ENCODE measurements at regions not wholly inside any gene's neighbourhood (a gene's known extent, or its start where the extent isn't known, plus 50 kb on each side); places are given as distances from the start of the nearest gene placed in this dataset.
"Not testable (repeated sequence)": the region's sequence is repeated elsewhere in the genome, so short reads cannot be mapped to it uniquely, and the experiment has no call there.

GRCh38 chr3:21898316-21898715 lies 147.3 kb upstream of the ZNF385D start:
- no peak for DNase-seq

- DNase-seq: no peak
These were observed 150.5 kb upstream of the ZNF385D start for GRCh38 chr3:21901484-21901883.

- DNase-seq: peak; percentile 4
These were observed 151.9 kb upstream of the ZNF385D start for GRCh38 chr3:21902956-21903355.

DNA sequence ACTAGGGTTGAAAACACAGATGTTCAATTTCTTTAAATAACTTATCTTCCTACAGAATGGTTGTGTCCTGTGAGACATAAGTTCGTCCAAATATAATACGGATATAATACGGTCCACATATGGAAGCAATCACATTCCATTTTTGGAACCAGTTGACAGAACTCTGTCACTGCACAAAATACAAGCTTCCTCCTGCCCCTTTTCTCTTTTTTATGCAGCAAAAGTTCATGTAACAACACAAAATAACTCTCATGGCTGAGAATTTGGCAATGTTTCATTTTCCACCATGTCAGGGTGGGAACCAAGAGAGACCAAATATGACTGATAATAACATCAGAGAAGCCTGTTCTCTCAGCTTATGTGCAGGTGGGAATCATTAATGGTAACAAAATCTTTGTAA lies 158.1 kb upstream of the ZNF385D start:
- no peak for DNase-seq

GRCh38 chr3:21912711-21913110 lies 161.7 kb upstream of the ZNF385D start:
- no peak for DNase-seq

DNA sequence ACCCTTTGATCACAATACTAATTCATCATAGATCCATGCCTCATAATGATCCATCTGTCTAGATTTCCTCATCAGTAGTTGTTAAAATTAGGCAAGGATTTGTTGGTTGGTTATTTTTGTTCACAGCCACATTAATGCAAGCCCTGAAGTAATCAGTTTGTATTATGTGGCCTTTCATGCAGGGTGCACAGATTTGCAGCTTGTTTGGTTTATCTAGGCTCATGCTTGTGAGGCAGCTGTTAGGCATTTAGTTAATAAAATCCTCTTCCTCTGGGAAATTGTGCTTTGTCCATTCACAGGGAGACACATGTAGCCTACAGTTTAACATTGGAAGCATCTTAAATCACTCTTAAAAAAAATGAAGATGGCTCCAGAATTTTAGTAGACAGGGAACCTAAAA lies 162.8 kb upstream of the ZNF385D start:
- DNase-seq: peak; percentile 9

DNA sequence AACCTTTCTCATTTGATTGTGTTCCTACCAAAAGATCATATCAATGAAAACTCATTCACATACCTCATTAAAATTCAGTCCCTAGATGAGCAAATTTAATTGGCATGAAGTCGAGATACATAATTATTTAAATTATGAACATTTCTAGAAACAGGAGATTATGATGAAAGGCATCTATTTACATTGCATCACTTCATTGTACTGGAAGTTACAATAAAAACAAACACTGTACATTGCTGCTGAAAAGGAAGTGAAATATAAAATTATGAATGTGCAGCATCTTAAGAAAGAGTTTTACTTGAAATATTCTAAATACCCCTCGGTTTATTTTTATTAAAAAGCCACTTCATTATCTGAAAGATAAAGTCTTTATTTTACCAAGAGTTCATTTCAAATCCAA lies 163.4 kb upstream of the ZNF385D start:
- peak; percentile 2 for DNase-seq

- DNase-seq: no peak
These were observed 168.4 kb upstream of the ZNF385D start for GRCh38 chr3:21919383-21919782.

DNA sequence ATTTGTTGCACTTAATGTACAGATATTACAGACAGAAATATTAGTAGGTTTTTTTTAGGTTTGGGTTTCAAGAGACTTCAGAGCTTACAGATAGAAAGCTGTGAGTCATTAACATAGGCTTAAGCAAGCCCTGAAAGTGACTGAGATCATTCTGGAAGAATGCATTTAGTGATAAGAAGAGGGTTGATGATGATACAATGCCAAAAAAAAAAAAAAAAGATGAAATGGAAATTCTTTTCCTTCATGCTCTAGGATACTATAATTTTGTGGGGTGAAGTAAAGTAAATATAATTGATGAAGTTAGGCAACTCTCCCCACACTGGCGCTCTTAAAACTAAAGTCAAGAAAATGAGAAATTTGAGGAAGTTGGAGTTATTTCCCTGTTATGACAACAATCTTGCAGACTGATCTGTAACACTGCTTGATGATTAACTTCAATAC lies 169.4 kb upstream of the ZNF385D start:
- no peak for DNase-seq

- DNase-seq: not testable (repeated sequence)
These were observed 172.1 kb upstream of the ZNF385D start for GRCh38 chr3:21923156-21923555.

- no peak for DNase-seq
These were observed 176.3 kb upstream of the ZNF385D start for GRCh38 chr3:21927261-21927660.

GRCh38 chr3:21934591-21934990 lies 183.6 kb upstream of the ZNF385D start:
- no peak for DNase-seq

DNA sequence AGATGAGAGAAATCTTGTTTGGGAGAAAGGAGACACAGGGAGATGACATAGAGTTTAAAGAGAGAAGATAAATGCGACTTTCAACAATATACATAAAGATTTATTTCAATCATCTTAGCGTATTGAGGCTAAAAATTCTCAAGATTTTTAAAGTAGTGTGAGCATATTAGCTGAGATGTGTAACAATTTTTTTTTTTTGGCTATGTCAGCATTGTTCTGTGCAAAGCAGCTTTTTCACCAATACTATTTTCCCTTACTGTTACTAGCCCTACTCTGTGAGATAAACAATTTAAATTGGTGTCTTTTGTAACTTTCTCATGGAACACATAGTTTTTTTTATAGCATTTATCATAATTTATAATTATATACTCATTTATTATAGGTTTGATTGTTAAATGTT lies 185.2 kb upstream of the ZNF385D start:
- DNase-seq: no peak

DNA sequence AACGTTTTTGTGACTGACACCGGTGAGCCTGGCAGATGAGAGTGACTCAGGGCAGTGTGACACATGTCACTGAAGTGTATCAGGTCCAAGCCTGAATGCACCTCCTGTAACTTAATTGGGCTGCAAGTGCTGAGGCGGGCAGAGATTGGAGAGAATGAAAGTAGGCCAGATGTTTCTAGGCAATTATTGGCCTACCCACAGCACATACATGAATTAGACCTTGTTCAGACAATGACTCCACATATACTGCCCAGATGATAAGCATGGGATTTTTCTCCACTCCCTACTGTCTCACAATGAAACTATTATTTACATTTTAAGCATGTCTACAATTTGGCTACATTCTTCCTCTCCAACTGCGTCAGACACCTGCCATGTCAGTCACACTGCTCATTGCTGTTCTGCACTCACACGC lies 187.3 kb upstream of the ZNF385D start:
- DNase-seq: peak; percentile 49

DNA sequence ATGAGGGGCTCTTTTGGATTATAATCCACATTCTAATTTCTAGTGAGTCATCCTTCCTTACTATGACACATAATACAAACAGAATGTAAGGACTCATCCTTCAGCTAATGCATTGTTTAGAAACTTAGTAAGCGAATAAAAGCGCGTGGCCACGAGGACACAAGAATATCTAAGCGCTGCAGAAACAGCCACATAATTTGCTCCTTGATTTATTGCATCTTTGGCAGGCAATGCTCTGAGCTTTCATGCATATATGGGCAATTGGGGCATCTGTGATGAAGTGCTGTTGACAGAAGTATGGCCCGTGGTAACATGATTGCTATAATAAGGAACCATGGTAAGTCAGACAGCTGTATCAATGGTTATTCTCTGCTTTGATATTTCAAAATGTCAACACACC lies 191.3 kb upstream of the ZNF385D start:
- peak; percentile 76 for DNase-seq

GRCh38 chr3:21944251-21944650 lies 193.2 kb upstream of the ZNF385D start:
- DNase-seq: peak; percentile 22

GRCh38 chr3:21952856-21953255 lies 201.8 kb upstream of the ZNF385D start:
- DNase-seq: no peak

GRCh38 chr3:21954709-21955108 lies 203.7 kb upstream of the ZNF385D start:
- no peak for DNase-seq

DNA sequence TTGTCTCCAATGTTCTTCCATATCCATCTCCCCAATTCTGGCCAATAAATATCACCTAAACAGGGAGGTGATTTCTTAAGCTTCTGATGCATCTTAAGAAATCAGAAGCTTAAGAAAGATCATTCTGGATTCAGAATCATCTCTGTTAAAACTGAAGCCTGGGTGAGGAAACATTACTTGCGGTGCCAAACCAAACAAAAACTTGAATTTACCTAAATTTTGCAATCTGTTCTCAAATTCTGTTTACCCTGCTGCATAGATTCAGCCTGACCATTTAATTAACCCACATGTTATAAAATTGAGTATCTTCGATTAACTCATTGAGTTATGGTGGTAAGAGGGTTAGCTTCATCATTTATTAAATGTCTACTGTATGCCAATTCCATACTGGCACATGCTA lies 204.4 kb upstream of the ZNF385D start:
- DNase-seq: no peak

DNA sequence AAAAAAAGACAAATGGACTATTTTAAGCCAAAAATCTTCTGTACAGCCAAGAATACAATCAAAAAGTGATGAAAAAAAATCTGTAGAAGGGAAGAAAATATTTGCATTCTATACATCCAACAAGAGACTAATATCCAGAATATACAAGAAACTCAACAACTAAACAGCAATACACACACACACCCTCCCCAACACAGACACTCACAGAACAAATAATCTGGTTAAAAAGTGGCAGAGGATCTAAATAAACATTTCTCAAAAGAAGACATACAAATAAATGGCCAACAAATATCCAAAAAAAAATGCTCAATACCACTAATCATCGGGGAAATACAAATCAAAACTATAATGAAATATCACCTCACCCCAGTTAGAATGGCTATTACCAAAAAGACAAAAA lies 209.0 kb upstream of the ZNF385D start:
- DNase-seq: no peak

- DNase-seq: peak; percentile 15
These were observed 211.4 kb upstream of the ZNF385D start for GRCh38 chr3:21962456-21962855.

DNA sequence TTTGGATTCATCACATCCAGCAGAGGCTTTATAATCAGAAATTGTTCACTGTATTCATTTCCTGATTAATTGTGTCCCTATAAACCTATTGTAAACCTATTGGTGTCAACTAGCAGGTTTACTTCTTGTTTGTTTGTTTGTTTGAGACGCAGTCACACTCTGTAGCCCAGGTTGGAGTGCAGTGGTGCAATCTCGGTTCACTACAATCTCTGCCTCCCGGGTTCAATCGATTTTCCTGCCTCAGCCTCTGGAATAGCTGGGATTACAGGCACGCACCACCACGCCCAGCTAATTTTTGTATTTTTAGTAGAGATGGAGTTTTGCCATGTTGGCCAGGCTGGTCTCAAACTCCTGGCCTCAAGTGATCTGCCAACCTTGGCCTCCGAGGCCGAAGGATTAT lies 215.4 kb upstream of the ZNF385D start:
- not testable (repeated sequence) for DNase-seq

DNA sequence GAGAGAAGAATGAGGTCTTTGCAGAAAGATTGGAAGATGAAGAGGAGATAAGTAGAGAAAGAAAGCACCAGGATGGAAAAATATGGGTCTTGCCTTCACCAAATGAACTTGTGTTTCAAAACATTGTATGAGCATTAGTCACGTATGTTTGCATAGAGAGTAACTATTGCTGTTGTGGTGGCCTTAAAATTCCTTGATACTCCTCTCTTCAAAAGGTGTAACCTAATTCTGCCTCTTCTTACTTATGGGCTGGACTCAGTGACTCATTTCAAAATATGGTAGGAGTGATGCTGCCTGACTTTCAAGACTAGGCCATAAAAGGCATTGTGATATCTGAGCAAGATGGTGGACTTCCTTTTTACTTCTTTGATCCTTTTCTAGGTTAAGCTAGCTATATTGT lies 228.7 kb upstream of the ZNF385D start:
- DNase-seq: no peak

DNA sequence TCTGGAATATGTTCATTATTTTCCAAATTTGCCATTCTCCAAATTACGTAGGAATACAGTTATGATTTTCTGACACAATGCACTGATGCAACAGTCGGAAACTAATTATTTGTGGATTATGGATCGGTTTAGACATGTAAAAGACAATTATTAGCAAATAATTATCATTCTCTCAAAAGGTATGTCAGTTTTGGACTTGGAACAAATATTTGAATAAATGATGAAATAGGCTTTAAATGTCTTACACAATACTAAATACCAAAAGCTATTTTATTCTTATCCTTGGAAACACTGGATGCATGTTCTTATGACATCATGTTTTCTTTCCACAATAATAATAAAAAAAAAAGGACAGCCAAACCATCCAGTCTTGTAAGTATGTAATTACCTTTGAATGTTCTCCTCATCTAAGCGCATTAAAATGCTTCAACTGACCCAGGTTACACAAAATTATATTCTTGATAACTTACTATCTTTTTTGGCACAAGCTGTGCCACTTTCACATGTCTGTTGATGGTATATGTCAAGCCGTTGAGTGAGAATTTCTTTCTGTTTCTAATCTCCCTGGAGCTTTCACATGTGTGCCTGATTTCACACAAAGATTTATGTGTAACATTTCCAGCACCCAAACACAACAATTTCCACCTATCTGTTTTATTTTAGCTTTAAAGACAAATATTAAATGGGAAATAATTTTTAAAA lies 238.5 kb upstream of the ZNF385D start:
- DNase-seq: no peak

GRCh38 chr3:21991061-21991460 lies 240.1 kb upstream of the ZNF385D start:
- DNase-seq: no peak

Data from NCI-H69 (cell line).